SK-N-SH (cell line): ENCODE measurements at regions not wholly inside any gene's neighbourhood (a gene's known extent, or its start where the extent isn't known, plus 50 kb on each side); places are given as distances from the start of the nearest gene placed in this dataset.
A peak's percentile ranks its signal among the peaks of the same experiment; 100 is the strongest.
"Not testable (repeated sequence)": the region's sequence is repeated elsewhere in the genome, so short reads cannot be mapped to it uniquely, and the experiment has no call there.

Experiments
- CTCF ChIA-PET: fragments of 300-600, 350-600 bp; formaldehyde crosslinking; extraction: SDS; loops from one replicate; lab custom pipeline; 2021; lab: Yijun Ruan, JAX
- POLR2A ChIA-PET: fragments of 350-600 bp; sonication (Branson Sonifier 250); formaldehyde crosslinking; extraction: SDS; loops from one replicate; lab custom pipeline; 2020; ENCODE audit warnings: antibody characterized with exemption, inconsistent platforms; lab: Yijun Ruan, JAX
- DNase-seq: peaks from one replicate; pipeline ENCODE4 v3.0.0; 2012
- H2AFZ ChIP-seq: fragments of 200-600 bp; sonication (generic); 2 replicates; pipeline ENCODE4 v1.8.1; 2016; ENCODE audit warnings: antibody characterized with exemption, mild to moderate bottlenecking, low read depth
- H3F3A ChIP-seq: fragments of 200-600 bp; sonication (generic); replicated peaks from 2 replicates; pipeline ENCODE3; 2016; ENCODE audit warnings: antibody characterized with exemption, mild to moderate bottlenecking; ENCODE audit not compliant: insufficient read depth
- H3K27ac ChIP-seq, 2 experiments: fragments of 200-500 bp in 1 of 2; fragments of 200-600 bp in 1 of 2; sonication (Bioruptor generic) in 1 of 2; sonication (generic), shearing (Covaris generic) in 1 of 2; 2 replicates each; pipeline versions ENCODE4 v1.5.1 to v1.6.1; 2014 to 2016; ENCODE audit warnings: low read depth in 2 of 2, inconsistent platforms in 1 of 2, low read length in 1 of 2, mild to moderate bottlenecking in 1 of 2, mixed read lengths in 1 of 2
- H3K27me3 ChIP-seq: fragments of 200-600 bp; sonication (generic), shearing (Covaris generic); 2 replicates; pipeline ENCODE4 v1.6.1; 2016; ENCODE audit warnings: mixed run types; ENCODE audit not compliant: insufficient read depth
- H3K36me3 ChIP-seq, 2 experiments: fragments of 200-500 bp in 1 of 2; fragments of 200-600 bp in 1 of 2; sonication (Bioruptor generic) in 1 of 2; sonication (generic) in 1 of 2; replicated peaks in 1 of 2; 2 replicates each; pipeline versions ENCODE3 to v1.5.1; 2014 to 2016; ENCODE audit warnings: low read length in 1 of 2, mild to moderate bottlenecking in 1 of 2; ENCODE audit not compliant: insufficient read depth in 2 of 2, control insufficient read depth in 1 of 2
- H3K4me1 ChIP-seq, 2 experiments: fragments of 200-500 bp in 1 of 2; fragments of 200-600 bp in 1 of 2; sonication (Bioruptor generic) in 1 of 2; sonication (generic), shearing (Covaris generic) in 1 of 2; 2 replicates each; pipeline versions ENCODE4 v1.5.1 to v1.6.1; 2014 to 2016; ENCODE audit warnings: low read depth in 1 of 2, low read length in 1 of 2, mixed run types in 1 of 2; ENCODE audit not compliant: insufficient read depth in 2 of 2, control insufficient read depth in 1 of 2
- H3K4me2 ChIP-seq: fragments of 200-600 bp; sonication (generic), shearing (Covaris generic); 2 replicates; pipeline ENCODE4 v1.6.1; 2017; ENCODE audit warnings: mixed run types
- H3K4me3 ChIP-seq, 2 experiments: fragments of 200-500 bp in 1 of 2; fragments of 200-600 bp in 1 of 2; sonication (Bioruptor generic) in 1 of 2; sonication (generic), shearing (Covaris generic) in 1 of 2; 2 replicates each; pipeline versions ENCODE4 v1.5.1 to v1.8.1; 2014 to 2016; ENCODE audit warnings: low read depth in 2 of 2, inconsistent platforms in 1 of 2, low read length in 1 of 2, mild to moderate bottlenecking in 1 of 2, mixed read lengths in 1 of 2, moderate library complexity in 1 of 2
- H3K79me2 ChIP-seq: fragments of 200-600 bp; sonication (generic); 2 replicates; pipeline ENCODE4 v1.8.1; 2017; ENCODE audit warnings: mild to moderate bottlenecking; ENCODE audit not compliant: insufficient read depth
- H3K9ac ChIP-seq: fragments of 200-600 bp; sonication (generic); 2 replicates; pipeline ENCODE4 v1.6.1; 2017; ENCODE audit warnings: mixed run types
- H3K9me2 ChIP-seq: fragments of 200-600 bp; sonication (generic); 2 replicates; pipeline ENCODE4 v1.6.1; 2017; ENCODE audit warnings: mixed run types
- H3K9me3 ChIP-seq: fragments of 200-600 bp; sonication (generic); 2 replicates; pipeline ENCODE4 v1.6.1; 2017; ENCODE audit warnings: mixed run types, mild to moderate bottlenecking, moderate library complexity
- H4K20me1 ChIP-seq: fragments of 200-600 bp; sonication (generic); 2 replicates; pipeline ENCODE4 v1.6.1; 2017; ENCODE audit warnings: mild to moderate bottlenecking, mixed run types; ENCODE audit not compliant: insufficient read depth
- CHD2 ChIP-seq: fragments of 150-350 bp; IDR thresholded peaks from 2 replicates; pipeline ENCODE4 v1.6.1; 2018; ENCODE audit warnings: low read length; ENCODE audit not compliant: partially characterized antibody
- FOSL2 ChIP-seq: IDR thresholded peaks from 2 replicates; pipeline ENCODE4 v1.4.0; 2012; ENCODE audit warnings: low read depth, mild to moderate bottlenecking, moderate library complexity, borderline replicate concordance
- FOXM1 ChIP-seq: IDR thresholded peaks from 2 replicates; pipeline ENCODE4 v1.4.0; 2012; ENCODE audit warnings: low read depth, mild to moderate bottlenecking
- JUND ChIP-seq: IDR thresholded peaks from 2 replicates; pipeline ENCODE4 v1.4.0; 2012
- NFIC ChIP-seq: IDR thresholded peaks from 2 replicates; pipeline ENCODE4 v1.4.0; 2012; ENCODE audit warnings: borderline replicate concordance
- POLR2AphosphoS5 ChIP-seq: IDR thresholded peaks from 2 replicates; pipeline ENCODE4 v1.6.1; 2012; ENCODE audit warnings: low read depth, low read length
- REST ChIP-seq: IDR thresholded peaks from 2 replicates; pipeline ENCODE4 v1.6.1; 2012; ENCODE audit warnings: mild to moderate bottlenecking, low read depth, low read length, moderate library complexity
- WGBS: methylation state at CpG from one replicate; pipeline ENCODE4 v1.1.6; 2017; ENCODE audit warnings: low lambda C conversion rate; 5-methylcytosine and 5-hydroxymethylcytosine counted together
- TF ChIP-seq, protein P1 (sequence below): fragments of 150-350 bp; IDR thresholded peaks from 2 replicates; pipeline ENCODE4 v1.6.1; 2017; ENCODE audit warnings: antibody characterized with exemption, low read length, low read depth, borderline replicate concordance

- ChIA-PET POLR2A (no interaction called here), CTCF (no interaction called here)
- Histone ChIP-seq H3K9me3 (no peaks in the 10 kb centered on the region), H3K4me3 (no peak overlapping the region), H3K79me2 (no peaks in the 10 kb centered on the region), H3K9me2 (no peaks in the 10 kb centered on the region), H3K27ac (peak overlapping the region in 1 of 2 experiments; percentile 31; a peak in 2 of 4 replicates), H3F3A (no peaks in the 10 kb centered on the region), H2AFZ (no peak overlapping the region), H3K9ac (no peak overlapping the region), H3K4me1 (no peaks in the 10 kb centered on the region), H3K4me2 (peak overlapping the region; percentile 17; the same call in 1 of the 2 replicates), H3K27me3 (no peaks in the 10 kb centered on the region), H3K36me3 (no peaks in the 10 kb centered on the region), H4K20me1 (no peaks in the 10 kb centered on the region)
- 3% methylated on average over 1 of the region's 1 CpG for WGBS
- no peak for DNase-seq
- TF ChIP-seq FOSL2 (no peak), REST (no peak), FOXM1 (no peak), CHD2 (no peak), JUND (no peak), NFIC (no peak), POLR2AphosphoS5 (no peak)
- TF ChIP-seq, protein P1, sequence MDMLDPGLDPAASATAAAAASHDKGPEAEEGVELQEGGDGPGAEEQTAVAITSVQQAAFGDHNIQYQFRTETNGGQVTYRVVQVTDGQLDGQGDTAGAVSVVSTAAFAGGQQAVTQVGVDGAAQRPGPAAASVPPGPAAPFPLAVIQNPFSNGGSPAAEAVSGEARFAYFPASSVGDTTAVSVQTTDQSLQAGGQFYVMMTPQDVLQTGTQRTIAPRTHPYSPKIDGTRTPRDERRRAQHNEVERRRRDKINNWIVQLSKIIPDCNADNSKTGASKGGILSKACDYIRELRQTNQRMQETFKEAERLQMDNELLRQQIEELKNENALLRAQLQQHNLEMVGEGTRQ, result no peak
These were observed 199.4 kb upstream of the CENPE start for GRCh38 chr4:103397541-103397940.

GRCh38 chr4:103387508-103388011 is 189.4 kb upstream of the CENPE start:
- H3K27me3 ChIP-seq, H3K36me3 ChIP-seq, H3K4me2 ChIP-seq, H3K9me2 ChIP-seq, H2AFZ ChIP-seq, CTCF ChIA-PET, H4K20me1 ChIP-seq, H3K4me3 ChIP-seq, DNase-seq, H3K27ac ChIP-seq, H3F3A ChIP-seq, POLR2A ChIA-PET, H3K9ac ChIP-seq, H3K79me2 ChIP-seq, H3K9me3 ChIP-seq, H3K4me1 ChIP-seq: not testable (repeated sequence)
- 3% methylated on average over 1 of the region's 1 CpG for WGBS

DNA sequence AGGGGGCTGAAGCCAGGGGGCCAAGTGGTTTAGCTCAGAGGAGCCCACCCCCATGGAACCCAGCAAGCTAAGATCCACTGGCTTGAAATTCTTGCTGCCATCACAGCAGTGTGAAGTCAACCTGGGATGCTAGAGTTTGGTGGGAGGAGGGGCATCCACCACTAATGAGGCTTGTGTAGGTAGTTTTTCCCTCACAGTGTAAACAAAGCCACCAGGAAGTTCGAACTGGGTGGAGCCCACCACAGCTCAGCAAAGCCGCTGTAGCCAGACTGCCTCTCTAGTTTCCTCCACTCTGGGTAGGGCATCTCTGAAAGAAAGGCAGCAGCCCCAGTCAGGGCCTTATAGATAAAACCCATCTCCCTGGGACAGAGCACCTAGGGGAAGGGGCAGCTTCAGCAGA is 187.4 kb upstream of the CENPE start:
- H4K20me1 ChIP-seq, H2AFZ ChIP-seq, H3K27me3 ChIP-seq, H3K4me2 ChIP-seq, POLR2A ChIA-PET, CTCF ChIA-PET, H3K4me3 ChIP-seq, H3K9ac ChIP-seq, H3F3A ChIP-seq, H3K9me2 ChIP-seq, DNase-seq, H3K36me3 ChIP-seq, H3K4me1 ChIP-seq, H3K79me2 ChIP-seq, H3K27ac ChIP-seq: not testable (repeated sequence)
- 0% methylated on average over 1 of the region's 2 CpGs for WGBS
- peaks cover 13% of the 10 kb centered on the region; the same call in 1 of the 2 replicates for H3K9me3 ChIP-seq
